GM18909 (cell line): ENCODE measurements at regions not wholly inside any gene's neighbourhood (a gene's known extent, or its start where the extent isn't known, plus 50 kb on each side); places are given as distances from the start of the nearest gene placed in this dataset.

Experiments used
- ATAC-seq: cut with Tn5 transposase; IDR thresholded peaks from one replicate; pipeline ENCODE4 v1.9.1; 2021; ENCODE audit warnings: mild to moderate bottlenecking; ENCODE audit not compliant: unreplicated experiment, poor library complexity

GRCh38 chr10:57815949-57816348, 451.7 kb downstream of the IPMK start:
- ATAC-seq = no peak

DNA sequence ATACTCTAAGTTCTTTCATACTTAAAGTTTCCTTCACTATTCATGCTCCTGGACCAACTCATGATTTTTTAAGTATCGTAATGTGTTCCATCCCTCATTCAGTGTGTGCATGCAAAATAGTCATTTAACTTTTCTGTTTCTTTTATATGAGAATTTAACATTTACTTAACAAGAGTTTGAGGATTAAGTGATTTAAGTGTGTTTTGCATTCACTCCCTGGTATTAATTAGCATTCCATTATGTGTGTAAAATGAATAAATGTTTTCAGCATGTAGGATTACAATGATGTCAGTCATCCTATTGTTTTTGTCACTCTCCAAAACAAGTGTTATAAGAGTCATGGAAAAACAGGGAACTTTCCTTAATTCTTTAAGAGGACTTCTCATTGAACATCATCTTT, 457.7 kb downstream of the IPMK start:
- ATAC-seq = no peak

DNA sequence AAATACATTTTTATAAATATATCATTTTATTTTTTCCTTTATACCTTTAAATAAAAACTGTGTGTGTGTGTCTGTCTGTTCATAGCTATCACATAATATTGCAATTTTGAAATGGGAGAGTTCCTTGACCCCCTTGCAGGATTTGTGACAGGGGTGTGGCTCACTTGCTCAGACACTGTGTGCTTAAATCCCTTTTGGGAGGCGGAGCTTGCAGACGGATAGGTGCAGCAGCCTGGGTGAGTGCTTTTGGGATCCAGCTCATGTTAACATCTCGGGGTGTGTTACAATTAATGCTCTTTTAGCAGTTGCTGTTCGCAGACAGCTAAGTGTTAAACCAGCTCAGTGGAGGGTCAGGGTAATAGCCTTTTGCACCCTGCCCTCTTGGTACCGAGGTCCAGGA, 459.8 kb downstream of the IPMK start:
- no peak for ATAC-seq

- no peak for ATAC-seq
These were observed 461.0 kb downstream of the IPMK start for GRCh38 chr10:57806675-57807074.

DNA sequence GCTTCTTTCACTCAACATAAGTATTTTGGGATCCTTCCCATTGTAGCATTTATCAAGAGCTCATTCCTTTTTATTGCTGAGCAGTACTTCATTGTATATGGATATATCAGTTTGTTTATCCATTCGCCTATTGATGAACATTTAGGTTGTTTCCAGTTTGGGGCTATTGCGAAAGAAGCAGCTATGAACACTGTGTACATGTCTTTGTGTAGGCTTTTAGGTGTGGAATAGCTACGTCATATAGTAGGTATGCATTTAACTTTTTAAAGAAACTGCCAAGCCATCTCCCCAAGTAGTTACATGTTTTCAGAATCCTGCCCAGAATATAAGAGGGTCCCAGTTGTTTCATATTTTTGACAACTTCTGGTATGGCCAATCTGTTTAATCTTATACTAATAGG, 468.1 kb downstream of the IPMK start:
- ATAC-seq = no peak

DNA sequence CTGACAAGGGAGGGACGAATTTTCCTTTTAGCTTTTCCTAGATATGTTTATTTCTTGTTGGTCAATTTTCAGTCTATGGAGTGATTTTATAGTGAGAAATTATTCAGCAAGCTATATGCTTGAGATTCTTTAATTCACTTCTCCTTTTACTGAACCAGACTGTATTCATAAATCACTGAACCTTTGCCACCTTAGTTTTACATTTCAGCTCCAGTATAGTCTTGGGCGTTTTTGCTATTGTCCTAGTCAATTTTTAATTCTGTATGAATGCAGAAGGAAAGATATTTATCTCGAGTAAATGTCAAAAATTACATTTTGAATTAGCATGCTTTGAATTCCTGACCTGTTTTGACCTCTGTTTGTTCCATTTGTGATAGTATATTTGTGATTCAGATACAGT, 468.9 kb downstream of the IPMK start:
- no peak for ATAC-seq

- ATAC-seq = no peak
These were observed 476.1 kb downstream of the IPMK start for GRCh38 chr10:57791546-57791945.

DNA sequence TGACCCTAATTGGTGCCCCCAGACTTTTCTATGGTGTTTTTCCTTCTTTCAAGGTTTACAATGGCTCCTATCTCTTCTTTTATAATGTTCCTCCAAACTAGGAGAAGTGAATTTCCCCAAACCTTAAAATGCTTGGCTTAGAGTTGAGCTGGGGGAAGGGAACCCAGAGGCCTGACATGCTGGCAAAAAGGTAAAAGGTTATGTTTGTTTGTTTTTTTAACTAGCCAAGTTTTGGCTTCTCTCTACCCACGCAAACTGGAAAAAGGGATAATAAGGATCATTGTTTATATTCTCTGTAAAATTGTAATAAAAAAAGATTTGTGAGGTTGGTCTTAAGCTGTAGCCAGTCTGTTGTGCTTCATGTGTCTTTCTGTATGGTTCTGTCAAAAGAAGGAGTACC, 477.0 kb downstream of the IPMK start:
- ATAC-seq = no peak

DNA sequence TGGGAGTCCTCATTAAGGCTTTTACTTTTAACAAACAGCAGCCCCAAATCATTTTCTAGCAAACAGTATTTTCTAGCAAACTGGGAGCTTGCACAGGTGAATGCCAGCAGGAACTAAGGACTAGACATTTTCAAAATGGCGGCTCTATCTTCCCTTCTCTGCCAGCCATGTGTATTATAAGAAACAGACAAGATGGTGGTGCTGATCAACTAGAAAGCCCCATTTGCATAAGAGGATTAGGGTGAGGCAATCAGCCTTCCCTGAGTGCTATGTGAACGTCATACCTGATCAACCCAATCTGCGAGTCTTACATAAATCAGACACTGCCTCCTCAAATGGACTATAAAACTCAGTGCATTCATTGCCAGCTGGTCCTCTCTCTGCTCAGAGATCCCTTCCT, 479.6 kb downstream of the IPMK start:
- ATAC-seq = no peak

DNA sequence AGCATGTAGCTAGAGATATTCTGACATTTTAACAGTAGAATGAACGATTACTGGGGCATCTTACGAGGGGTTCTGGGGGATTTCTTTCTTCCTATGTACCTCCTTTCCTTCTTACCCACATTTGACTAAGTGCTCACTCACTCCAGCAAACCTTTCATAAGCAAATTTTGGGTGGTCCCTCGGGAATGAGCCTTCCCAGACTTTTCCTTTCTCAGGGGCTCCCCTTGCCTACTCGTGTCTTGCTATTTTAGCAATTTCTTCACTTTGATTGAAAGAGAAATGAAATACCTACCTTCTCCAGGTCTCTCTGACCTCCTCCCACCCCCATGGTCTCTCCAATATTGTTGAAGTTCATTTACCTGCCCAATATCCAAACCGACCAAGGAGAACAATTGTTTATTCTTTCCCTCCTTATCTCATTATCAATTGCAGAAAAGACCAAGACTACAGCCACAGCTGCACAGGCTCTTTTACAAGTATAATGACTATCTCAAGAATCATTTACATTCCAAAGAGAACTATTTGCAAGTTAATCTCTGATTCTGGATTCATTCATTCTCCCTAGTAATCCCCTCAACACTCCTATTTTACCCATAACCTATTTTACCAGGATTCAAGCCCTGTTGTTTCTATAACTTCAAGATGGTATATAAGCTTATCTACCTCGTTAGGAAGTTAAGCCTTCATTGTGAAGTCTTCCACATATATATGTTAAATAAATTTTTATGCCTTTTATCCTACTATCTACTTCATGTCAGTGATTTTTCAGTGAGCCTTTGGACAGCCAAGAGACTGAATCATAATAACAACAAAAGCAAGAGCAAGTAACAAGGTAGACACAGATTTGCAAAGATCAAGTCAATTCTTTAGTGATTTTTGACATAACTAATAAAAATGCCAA, 480.6 kb downstream of the IPMK start:
- ATAC-seq = no peak

DNA sequence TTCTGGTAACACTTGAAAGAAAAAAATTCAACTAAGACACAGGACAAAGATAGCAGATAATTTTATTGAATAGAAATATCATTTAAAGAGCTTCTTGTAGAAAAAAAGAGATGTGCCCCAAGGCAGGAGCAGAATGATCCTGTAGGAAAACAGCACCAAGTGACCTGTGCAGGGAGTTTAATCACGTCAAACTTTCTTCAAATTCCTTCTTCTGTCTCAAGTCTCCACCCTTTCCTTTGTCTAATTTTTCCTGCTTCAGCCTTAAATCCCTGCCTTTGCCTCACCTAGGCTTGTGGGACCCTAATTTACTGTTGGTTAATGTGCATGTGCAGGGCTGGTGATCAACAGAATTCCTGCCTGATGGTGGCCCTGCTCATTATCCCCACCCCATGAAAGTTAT, 481.4 kb downstream of the IPMK start:
- no peak for ATAC-seq

DNA sequence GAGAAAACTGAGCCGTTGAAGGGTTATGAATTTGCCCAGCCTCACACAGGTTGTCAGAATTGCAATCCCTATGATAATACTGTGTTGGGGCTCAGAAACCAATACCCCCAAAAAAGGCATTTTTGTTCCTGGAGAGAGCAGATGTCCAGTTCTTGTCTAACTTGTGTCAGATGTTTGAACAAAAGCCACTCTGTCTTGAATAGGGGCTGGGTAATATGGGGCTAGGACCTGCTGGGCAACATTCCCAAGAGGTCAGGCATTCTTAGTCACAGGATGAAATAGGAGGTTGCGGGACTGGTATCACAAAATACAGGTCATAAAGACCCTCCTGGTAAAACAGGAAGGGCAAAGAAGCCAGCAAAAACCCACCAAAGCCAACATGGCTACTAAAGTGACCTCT, 482.1 kb downstream of the IPMK start:
- no peak for ATAC-seq

- ATAC-seq = no peak
These were observed 482.6 kb downstream of the IPMK start for GRCh38 chr10:57785068-57785467.

DNA sequence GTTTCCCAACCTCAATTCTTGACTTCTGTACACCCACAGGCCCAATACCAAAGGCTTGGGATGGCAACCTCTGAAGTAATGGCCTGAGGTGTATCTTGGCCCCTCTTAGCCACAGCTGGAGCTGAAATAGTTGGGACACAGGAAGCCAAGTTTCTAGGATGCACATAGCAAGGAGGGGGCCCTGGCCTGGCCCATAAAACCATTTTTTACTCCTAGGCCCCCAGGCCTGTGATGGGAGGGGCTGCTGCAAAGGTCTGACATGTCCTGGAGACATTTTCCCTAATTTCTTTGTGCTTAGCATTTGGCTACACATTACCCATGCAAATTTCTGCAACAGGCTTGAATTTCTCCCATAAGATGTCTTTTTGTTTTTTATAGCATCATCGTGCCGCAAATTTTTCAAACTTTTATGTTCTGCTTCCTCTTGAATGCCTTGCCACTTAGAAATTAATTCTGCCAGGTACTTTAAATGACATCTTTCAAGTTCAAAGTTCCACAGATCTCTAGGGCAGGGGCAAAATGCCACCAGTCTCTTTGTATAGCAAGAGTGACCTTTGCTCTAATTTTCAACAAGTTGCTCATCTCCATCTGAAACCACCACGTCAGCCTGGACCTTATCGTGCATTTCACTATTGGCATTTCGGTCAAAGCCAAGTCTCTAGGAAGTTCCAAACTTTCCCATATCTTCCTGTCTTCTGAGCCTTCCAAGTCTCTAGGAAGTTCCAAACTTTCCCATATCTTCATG, 490.8 kb downstream of the IPMK start:
- no peak for ATAC-seq

- no peak for ATAC-seq
These were observed 492.4 kb downstream of the IPMK start for GRCh38 chr10:57775250-57775649.

DNA sequence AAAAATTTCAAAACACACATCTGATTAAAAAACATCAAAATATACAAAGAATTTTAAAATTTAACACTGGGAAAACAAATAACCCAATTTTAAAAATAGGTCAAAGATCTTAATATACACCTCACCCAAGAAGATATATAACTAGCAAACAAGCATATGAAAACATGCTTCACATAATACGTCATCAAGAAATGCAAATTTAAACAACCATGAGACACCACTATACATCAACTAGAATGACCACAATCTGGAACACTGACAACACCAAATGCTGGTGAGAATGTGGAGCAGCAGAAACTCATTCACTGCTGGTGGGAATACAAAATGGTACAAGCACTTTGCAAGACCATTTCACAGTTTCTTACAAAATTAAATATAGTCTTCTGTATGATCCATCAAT, 498.4 kb downstream of the IPMK start:
- no peak for ATAC-seq

DNA sequence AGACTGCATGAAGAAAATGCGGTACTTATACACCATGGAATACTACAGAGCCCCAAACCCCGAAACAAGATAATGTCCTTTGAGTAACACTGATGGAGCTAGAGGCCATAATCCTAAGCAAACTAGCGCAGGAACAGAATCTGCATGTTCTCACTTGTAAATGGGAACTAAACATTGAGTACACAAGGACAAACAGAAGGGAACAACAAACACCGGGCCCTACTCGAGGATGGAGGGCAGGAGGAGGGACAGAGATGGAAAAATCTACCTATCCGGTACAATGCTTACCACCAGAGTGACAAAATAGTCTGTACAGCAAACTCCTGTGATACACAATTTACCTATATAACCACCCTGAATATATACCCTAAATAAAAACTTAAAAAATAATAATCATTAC, 507.9 kb downstream of the IPMK start:
- no peak for ATAC-seq

DNA sequence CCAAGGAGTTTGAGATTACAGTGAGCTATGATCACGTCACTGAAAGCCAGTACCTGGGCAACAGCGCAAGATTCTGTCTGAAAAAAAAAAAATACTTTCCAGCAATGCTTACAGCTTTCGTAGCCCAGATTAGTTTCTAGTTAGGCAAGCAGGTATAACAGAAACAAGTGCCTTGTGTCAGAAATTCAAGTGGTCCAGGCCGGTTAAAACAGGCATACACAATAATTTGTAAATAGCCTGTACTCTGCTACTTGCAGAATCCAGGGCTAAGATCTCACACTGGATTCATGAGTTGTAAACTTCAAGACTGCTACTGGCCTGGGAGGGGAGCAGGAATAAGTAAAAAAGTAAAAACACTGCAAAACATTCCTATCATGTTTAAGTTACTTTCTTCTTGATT, 512.9 kb downstream of the IPMK start:
- ATAC-seq = no peak

DNA sequence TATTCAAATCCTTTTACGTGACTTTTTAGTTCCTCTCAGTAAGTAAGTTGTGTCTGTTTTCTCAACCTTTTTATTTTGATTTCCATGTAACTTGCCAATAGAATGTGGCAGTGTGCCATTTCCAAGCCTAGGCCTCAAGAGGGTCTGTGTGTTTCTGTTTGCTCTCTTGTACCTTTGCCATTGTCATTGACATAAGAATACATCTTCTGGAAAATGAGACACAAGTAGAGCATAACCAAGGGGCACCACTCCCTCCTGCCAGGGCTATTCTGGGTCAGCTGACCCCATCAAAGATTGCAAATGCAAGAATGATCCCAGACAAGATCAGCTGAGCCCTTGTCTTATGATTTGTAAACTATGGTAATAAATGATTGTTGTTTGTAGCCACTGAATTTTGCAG, 524.0 kb downstream of the IPMK start:
- ATAC-seq = no peak

- ATAC-seq = no peak
These were observed 525.9 kb downstream of the IPMK start for GRCh38 chr10:57741751-57742150.

DNA sequence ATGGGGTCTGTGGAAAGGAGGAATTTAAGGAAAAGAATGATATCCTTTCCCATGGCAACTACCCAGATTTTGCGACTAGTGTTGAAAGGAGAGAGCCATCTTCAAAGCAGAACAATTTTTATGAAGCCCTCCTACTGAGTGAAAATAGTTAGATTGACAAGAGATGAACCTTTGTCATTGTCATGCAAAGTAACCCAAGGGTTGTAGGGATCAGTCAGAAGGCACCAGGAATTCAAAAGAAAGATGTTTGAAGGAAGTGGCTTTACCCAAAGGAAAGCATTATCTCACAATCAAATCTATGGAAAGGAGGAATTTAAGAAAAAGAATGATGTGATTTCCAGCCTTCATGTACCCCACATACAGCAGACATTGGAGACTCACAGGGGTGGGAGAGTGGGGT, 544.4 kb downstream of the IPMK start:
- no peak for ATAC-seq

- ATAC-seq = no peak
These were observed 550.8 kb downstream of the IPMK start for GRCh38 chr10:57716884-57717283.
